ENCODE measurements at regions not wholly inside any gene's neighbourhood (a gene's known extent, or its start where the extent isn't known, plus 50 kb on each side); places are given as distances from the start of the nearest gene placed in this dataset.

DNA sequence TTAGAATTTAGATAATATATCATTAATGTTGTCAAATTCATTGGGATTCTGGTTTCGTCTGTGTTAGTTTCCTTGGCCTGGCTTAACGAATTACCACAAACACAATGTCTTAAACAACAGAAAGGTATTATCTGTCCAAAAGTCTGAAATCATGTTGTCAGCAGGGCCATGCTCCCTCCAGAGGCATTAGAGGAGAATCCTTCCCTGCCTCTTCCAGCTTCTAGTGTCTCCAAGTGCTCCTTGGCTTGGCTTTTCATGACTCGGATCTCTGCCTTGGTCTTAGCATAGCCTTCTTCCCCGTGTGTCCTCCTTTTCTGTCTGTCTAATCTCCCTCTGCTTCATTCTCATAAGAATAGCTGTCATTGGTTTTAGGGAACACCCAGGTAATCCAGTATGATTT, 482.5 kb downstream of the SEMA3D start:
- no peaks in the 10 kb centered on the region for H3K36me3 Mint-ChIP-seq (ENCODE audit: low read depth)
- TF ChIP-seq, protein P1, sequence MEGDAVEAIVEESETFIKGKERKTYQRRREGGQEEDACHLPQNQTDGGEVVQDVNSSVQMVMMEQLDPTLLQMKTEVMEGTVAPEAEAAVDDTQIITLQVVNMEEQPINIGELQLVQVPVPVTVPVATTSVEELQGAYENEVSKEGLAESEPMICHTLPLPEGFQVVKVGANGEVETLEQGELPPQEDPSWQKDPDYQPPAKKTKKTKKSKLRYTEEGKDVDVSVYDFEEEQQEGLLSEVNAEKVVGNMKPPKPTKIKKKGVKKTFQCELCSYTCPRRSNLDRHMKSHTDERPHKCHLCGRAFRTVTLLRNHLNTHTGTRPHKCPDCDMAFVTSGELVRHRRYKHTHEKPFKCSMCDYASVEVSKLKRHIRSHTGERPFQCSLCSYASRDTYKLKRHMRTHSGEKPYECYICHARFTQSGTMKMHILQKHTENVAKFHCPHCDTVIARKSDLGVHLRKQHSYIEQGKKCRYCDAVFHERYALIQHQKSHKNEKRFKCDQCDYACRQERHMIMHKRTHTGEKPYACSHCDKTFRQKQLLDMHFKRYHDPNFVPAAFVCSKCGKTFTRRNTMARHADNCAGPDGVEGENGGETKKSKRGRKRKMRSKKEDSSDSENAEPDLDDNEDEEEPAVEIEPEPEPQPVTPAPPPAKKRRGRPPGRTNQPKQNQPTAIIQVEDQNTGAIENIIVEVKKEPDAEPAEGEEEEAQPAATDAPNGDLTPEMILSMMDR (IDR thresholded peaks at IDR 0.05; ENCODE audit: unreplicated experiment in 3 of 3): no peak
- no peak overlapping the region for H3K4me3 Mint-ChIP-seq
- no peaks in the 10 kb centered on the region for H3K4me1 Mint-ChIP-seq
- peaks cover 6% of the 10 kb centered on the region for H3K9me3 Mint-ChIP-seq
- no peak overlapping the region for H3K27ac Mint-ChIP-seq
- H3K27me3 Mint-ChIP-seq (ENCODE audit: low read depth): no peaks in the 10 kb centered on the region

DNA sequence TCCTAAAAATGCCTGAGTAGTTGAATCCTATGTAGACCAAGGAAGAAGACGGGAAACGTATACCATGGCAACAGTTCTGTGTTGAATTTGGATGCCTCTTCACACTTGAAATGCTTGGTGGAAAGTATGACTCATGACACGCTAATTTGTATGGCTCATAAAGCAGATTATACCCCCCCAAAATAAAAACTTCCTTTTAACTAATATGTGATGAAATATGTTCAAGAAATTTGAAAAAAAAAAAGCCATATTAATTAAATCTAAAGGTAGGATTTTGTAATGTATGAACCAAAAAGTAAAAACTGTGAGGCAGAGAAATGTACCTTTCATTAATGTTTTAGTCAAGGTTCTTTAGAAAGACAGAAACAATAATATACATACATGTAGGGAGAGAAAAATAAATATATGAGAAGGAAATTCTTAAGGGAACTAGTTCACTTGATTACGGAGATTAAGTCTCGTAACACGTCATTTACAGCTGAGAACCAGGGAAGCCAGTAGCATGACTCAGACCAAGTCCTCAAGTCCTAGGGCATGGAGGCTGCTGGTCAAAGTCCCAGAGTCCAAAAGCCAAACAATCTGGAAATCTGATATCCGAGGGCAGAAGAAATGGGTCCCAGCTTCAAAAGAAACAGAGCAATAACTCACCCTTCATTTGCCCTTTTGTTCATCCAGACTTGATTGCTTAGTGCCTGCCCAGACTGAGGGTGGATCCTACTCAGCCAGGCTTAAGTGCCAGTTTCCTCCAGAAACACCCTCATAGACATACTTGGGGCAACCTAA, 485.1 kb downstream of the SEMA3D start:
- no peaks in the 10 kb centered on the region for H3K27me3 Mint-ChIP-seq (ENCODE audit: low read depth)

GRCh38 chr7:84700563-84701370, 486.1 kb downstream of the SEMA3D start:
- no peak overlapping the region for H3K4me3 Mint-ChIP-seq
- H3K36me3 Mint-ChIP-seq (ENCODE audit: low read depth): no peaks in the 10 kb centered on the region
- no peak overlapping the region for H3K27ac Mint-ChIP-seq
- TF ChIP-seq, protein P1 (IDR thresholded peaks at IDR 0.05; ENCODE audit: unreplicated experiment in 3 of 3): no peak
- H3K27me3 Mint-ChIP-seq (ENCODE audit: low read depth): no peaks in the 10 kb centered on the region
- H3K9me3 Mint-ChIP-seq: peaks cover 6% of the 10 kb centered on the region
- H3K4me1 Mint-ChIP-seq: no peaks in the 10 kb centered on the region

More for the DNA sequence above, 485.1 kb downstream of the SEMA3D start:
- Mint-ChIP-seq H3K4me3 (no peak overlapping the region), H3K27ac (no peak overlapping the region), H3K9me3 (peaks cover 6% of the 10 kb centered on the region), H3K36me3 (ENCODE audit: low read depth) (no peaks in the 10 kb centered on the region), H3K4me1 (no peaks in the 10 kb centered on the region)
- TF ChIP-seq, protein P1 (IDR thresholded peaks at IDR 0.05; ENCODE audit: unreplicated experiment in 3 of 3): no peak

DNA sequence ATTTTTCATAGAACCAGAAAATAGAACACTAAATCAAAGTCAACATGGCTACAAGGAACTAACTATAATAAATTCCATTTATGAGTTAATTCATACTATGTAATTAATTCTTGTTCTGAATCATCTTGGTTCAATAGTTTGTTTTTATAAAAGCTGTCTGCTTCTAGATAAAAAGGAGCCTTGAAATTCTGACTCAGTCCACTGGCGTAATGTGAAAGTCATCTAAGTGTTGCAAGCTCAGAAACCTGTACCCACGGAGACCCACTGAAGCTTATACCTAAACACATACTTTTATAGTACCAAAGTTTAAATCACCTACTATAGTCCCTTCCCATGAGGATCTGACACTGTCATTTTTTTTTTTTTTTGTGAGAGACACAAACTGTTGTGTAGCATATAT, 489.4 kb downstream of the SEMA3D start:
- Mint-ChIP-seq H3K27me3 (ENCODE audit: low read depth) (no peaks in the 10 kb centered on the region), H3K36me3 (ENCODE audit: low read depth) (no peaks in the 10 kb centered on the region), H3K4me3 (no peak overlapping the region), H3K9me3 (peaks cover 4% of the 10 kb centered on the region), H3K4me1 (no peaks in the 10 kb centered on the region), H3K27ac (no peak overlapping the region)
- TF ChIP-seq, protein P1 (IDR thresholded peaks at IDR 0.05; ENCODE audit: unreplicated experiment in 3 of 3): no peak

- Mint-ChIP-seq H3K36me3 (ENCODE audit: low read depth) (no peaks in the 10 kb centered on the region), H3K9me3 (peaks cover 4% of the 10 kb centered on the region), H3K27ac (no peak overlapping the region), H3K4me3 (no peak overlapping the region), H3K4me1 (peaks cover 3% of the 10 kb centered on the region), H3K27me3 (ENCODE audit: low read depth) (peaks cover 7% of the 10 kb centered on the region)
- TF ChIP-seq, protein P1 (IDR thresholded peaks at IDR 0.05; ENCODE audit: unreplicated experiment in 3 of 3): no peak
Measured at GRCh38 chr7:84693483-84693882, 493.4 kb downstream of the SEMA3D start.

Measured in nephron (organoid).